ENCODE measurements at regions not wholly inside any gene's neighbourhood (a gene's known extent, or its start where the extent isn't known, plus 50 kb on each side); places are given as distances from the start of the nearest gene placed in this dataset.

GRCh38 chr7:112546723-112547513 lies 66.1 kb downstream of the LSMEM1 start:
- TF ChIP-seq GATA2 (IDR thresholded peaks at IDR 0.05; ENCODE audit: low read depth, low read length) (no peak), GATA3 (IDR thresholded peaks at IDR 0.05; ENCODE audit: low read depth, low read length) (no peak)
